SK-N-DZ (cell line): ENCODE measurements at regions not wholly inside any gene's neighbourhood (a gene's known extent, or its start where the extent isn't known, plus 50 kb on each side); places are given as distances from the start of the nearest gene placed in this dataset.
"Not testable (repeated sequence)": the region's sequence is repeated elsewhere in the genome, so short reads cannot be mapped to it uniquely, and the experiment has no call there.

Source experiments
- DNase-seq: peaks from one replicate; pipeline ENCODE4 v3.0.0-alpha.2; 2015; ENCODE audit warnings: low spot score

DNA sequence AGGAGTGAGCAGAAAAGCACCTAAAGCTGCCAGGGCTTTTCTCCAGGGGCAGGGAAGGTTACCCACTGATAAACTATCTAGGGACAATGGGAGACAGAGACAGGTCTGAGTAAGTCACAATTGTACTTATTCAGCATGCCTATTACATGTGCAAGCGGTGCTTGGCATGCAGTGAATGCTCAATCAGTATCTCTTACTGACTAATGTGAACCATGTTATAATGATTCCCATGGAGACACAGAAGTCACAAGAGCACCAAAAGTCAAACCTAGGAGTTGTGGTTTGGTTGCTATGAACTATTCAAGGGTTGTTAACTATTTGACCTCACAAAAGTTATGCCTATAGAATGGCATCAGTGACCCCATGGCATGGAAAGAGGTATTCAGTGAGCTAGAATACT lies 50.0 kb upstream of the RASGRP1 start:
- DNase-seq, result no peak

GRCh38 chr15:38617831-38618230 lies 53.2 kb upstream of the RASGRP1 start:
- no peak for DNase-seq

GRCh38 chr15:38618242-38618955 lies 53.8 kb upstream of the RASGRP1 start:
- DNase-seq, result no peak

GRCh38 chr15:38620098-38620497 lies 55.5 kb upstream of the RASGRP1 start:
- no peak for DNase-seq

DNA sequence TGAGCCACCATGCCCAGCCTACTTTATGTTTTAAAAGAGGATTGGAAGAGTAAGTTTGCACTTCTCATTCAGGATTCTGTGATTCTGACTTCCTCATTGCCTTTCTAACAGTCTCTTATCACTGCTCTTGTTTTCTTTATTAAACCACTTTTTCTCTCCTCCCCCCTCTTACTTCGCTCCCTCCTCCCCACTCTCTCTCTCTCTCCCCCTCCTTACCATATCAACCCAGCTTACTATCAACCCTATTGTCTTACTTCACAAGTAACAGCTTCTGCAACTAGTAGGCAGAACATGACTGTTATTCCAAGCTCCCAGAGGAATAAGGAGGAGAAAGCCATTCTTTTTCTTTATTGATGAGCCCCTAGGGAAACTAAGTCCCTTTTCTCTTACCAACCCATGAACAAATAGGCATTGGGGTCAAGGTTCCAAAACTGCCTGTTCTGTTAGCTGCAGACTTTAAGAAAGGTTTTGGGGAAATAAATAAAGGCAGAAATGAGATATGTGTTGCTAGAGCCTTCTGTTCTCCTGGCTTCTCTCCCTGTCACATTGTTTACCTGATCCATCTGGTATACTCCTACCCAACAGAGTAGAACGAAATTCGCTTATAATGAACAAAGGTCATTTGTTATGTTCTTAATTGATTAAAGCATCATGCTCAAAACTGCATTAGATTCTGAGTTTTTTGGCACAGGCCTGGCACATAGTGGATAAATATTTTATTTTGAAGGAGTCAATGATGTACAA lies 56.4 kb upstream of the RASGRP1 start:
- no peak for DNase-seq

- DNase-seq, result no peak
These were observed 57.7 kb upstream of the RASGRP1 start for GRCh38 chr15:38622304-38622703.

DNA sequence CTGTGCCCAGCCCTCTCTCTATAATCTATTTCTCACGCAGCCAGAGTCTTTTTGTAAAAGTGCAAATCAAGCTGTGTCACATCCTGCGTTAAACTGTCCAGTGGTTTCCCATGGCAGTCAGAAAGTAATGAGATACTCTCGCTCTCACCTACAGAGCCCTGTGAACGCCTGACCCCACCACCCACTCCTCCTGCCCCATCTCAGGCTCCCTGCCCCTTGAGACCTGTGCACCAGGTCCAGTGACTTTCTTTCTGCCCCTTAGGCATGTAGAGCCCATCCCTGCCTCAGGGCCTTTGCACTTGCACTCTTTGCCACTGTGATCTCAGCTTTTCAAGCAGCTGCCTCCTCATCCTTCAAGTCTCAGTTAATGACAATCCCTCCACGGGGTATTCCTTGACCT lies 58.3 kb upstream of the RASGRP1 start:
- no peak for DNase-seq

GRCh38 chr15:38623744-38624143 lies 59.1 kb upstream of the RASGRP1 start:
- DNase-seq, result no peak

GRCh38 chr15:38624244-38625205 lies 59.9 kb upstream of the RASGRP1 start:
- no peak for DNase-seq

DNA sequence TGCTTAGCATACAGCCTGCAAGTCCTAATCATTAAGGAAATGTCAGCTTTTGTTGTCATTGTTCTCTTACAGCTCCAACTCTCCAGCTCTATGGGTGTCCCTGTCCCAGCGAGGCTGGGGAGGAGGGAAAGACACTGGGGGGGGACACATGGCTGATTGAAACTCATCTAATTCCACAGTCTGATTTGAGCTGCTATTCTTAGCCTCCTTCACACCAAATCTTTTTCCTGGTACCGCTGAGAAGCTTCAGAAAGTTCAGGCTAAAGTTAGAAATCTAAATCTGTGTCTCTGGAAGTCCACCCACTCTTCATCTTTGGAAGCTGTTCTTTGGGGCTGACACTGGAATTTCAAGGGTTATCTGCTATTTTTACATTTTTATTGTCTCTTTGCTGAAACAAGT lies 61.3 kb upstream of the RASGRP1 start:
- DNase-seq, result no peak

GRCh38 chr15:38626443-38627050 lies 61.9 kb upstream of the RASGRP1 start:
- no peak for DNase-seq

GRCh38 chr15:38627689-38628277 lies 63.2 kb upstream of the RASGRP1 start:
- DNase-seq, result no peak

DNA sequence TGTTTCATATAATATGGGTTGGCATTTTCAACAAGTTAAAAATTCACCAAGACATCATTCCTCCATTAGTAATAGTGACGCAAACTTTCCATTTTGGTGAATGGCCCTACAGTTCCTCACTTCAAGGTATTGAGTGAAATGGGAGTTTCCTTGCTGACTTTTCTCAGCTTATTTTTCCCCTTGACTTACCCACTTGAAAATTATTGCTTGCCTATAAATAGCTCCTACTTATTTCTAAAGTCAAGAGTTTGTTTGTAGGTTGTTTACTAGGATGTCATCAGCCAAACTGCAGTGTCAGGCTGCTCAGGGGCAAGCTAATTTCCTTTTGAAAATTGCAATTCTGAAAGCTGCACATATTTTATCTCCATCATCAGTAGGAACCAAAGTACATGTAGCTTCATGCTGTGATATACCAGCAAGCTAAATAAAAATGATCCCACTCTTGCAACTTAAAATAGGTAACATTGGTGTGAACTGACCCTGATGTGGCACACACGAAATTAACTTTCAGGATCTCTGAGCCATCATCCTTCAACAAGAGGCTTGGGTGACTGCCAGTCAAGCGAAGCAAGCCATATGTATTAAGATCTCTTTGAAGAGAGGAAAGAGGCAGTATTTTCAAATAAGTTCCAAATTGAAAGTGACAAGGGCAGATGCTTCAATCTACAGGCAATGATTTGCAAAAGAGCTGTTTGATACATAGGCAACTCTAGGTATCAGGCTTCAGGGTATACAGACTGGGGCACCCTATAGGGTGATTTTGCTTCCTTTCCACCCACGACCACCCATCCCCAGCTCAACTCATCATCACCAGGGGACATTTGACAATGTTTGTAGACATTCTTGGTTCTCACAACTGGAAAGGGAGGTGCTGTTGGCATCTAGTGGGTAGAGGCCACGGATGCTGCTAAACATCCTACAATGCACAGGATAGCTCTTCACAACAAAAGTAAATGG lies 66.8 kb upstream of the RASGRP1 start:
- DNase-seq, result no peak

- DNase-seq, result no peak
These were observed 70.6 kb upstream of the RASGRP1 start for GRCh38 chr15:38635170-38635569.

DNA sequence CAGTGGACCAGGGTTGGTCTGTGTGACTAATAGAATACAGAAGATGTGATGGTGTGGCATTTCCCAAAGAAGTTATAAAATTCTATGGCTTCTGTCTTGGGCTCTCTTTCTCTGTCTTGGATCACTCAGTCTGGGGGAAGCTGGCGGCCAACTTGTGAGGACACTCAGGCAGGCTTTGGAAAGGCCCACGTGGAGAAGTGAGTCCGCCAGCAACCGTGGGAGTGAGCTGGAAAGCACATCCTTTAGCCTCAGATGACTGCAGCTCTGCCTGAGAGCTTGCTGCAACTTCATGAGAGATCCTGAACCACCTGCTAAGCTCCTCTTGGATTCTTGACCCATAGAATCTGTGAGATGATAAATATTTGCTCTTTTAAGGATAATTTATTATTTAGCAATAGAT lies 72.0 kb upstream of the RASGRP1 start:
- no peak for DNase-seq

GRCh38 chr15:38638126-38638525 lies 73.5 kb upstream of the RASGRP1 start:
- no peak for DNase-seq

- DNase-seq, result no peak
These were observed 74.2 kb upstream of the RASGRP1 start for GRCh38 chr15:38638811-38639210.

DNA sequence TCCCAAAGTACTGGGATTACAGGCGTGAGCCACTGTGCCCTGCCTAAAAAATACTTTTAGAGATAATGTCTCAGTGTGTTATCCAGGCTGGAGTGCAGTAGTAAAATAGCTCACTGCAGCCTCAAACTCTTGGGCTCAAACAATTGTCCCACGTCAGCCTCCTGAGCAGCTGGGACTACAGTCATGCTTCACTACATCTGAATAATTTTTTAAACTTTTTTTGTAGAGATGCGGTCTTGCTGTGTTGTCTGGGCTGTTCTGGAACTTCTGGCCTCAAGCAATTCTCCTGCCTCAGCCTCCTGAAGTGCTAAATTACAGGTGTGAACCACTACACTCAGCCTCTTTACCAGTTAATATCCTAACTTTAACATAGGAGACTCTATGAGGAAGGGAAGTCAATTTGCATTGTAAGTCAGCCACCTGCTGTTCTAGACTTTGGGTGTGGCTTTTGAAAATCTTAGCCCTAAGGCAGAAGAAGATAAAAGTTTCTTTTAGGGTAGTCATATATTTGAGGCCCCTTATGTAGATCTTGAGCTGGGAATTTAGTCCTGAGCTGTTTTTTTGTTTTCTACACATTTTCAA lies 78.2 kb upstream of the RASGRP1 start:
- no peak for DNase-seq

DNA sequence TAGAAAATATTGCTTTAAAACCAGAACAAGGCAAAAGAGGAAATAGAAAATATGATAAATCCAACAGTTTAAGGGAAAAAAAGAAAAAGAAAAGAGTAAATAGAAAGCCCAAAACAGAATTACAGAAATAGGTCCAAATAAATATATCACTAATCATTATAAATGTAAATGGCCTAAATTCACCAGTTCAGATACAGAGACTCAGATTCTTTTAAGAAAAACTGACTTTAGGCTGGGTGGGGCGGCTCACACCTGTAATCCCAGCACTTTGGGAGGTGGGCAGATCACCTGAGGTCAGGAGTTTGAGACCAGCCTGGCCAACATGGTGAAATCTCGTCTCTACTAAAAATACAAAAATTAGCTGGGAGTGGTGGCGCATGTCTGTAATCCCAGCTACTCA lies 79.7 kb upstream of the RASGRP1 start:
- DNase-seq, result not testable (repeated sequence)

DNA sequence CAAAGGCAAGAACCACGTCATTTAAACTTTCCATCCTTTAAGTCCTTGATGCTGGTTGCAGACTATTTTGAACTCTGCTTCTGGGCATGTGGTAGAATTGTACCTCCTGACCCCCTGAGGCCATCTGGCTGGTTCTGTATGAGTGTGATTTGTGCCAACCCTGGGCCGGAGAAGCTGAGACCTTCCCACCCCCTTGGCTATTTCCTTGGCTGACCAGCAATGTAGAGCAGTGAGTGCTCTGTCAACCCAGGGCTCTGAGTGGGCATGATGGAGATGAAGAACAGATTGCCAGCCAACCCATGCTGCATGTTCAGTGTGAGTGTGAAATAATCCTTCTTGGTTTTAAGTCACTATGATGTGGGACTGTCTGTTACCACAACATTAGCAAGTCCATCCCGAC lies 82.1 kb upstream of the RASGRP1 start:
- DNase-seq, result no peak
